ENCODE measurements at regions not wholly inside any gene's neighbourhood (a gene's known extent, or its start where the extent isn't known, plus 50 kb on each side); places are given as distances from the start of the nearest gene placed in this dataset.
"Not testable (repeated sequence)": the region's sequence is repeated elsewhere in the genome, so short reads cannot be mapped to it uniquely, and the experiment has no call there.

- DNase-seq, result no peak
These were observed 117.8 kb upstream of the GMDS start for GRCh38 chr6:2363211-2363610.

- no peak for DNase-seq
These were observed 115.8 kb upstream of the GMDS start for GRCh38 chr6:2361195-2361594.

- no peak for DNase-seq
These were observed 115.3 kb upstream of the GMDS start for GRCh38 chr6:2360716-2361115.

- no peak for DNase-seq
These were observed 114.7 kb upstream of the GMDS start for GRCh38 chr6:2360126-2360525.

- no peak for DNase-seq
These were observed 109.7 kb upstream of the GMDS start for GRCh38 chr6:2355150-2355549.

- DNase-seq, result no peak
These were observed 108.7 kb upstream of the GMDS start for GRCh38 chr6:2354138-2354491.

- peak; percentile 30 for DNase-seq
These were observed 108.2 kb upstream of the GMDS start for GRCh38 chr6:2353412-2354137.

GRCh38 chr6:2351807-2352431 is 106.5 kb upstream of the GMDS start:
- DNase-seq, result no peak

- no peak for DNase-seq
These were observed 105.7 kb upstream of the GMDS start for GRCh38 chr6:2351090-2351489.

- DNase-seq, result no peak
These were observed 100.7 kb upstream of the GMDS start for GRCh38 chr6:2346078-2346477.

- no peak for DNase-seq
These were observed 99.0 kb upstream of the GMDS start for GRCh38 chr6:2344319-2344905.

- DNase-seq, result no peak
These were observed 82.2 kb upstream of the GMDS start for GRCh38 chr6:2327591-2327990.

GRCh38 chr6:2324166-2324953 is 79.0 kb upstream of the GMDS start:
- no peak for DNase-seq

GRCh38 chr6:2317498-2317897 is 72.1 kb upstream of the GMDS start:
- DNase-seq, result not testable (repeated sequence)

GRCh38 chr6:2314641-2315040 is 69.2 kb upstream of the GMDS start:
- DNase-seq, result no peak

- DNase-seq, result no peak
These were observed 64.6 kb upstream of the GMDS start for GRCh38 chr6:2310042-2310441.

GRCh38 chr6:2309122-2309521 is 63.7 kb upstream of the GMDS start:
- no peak for DNase-seq

- no peak for DNase-seq
These were observed 62.4 kb upstream of the GMDS start for GRCh38 chr6:2307799-2308198.

GRCh38 chr6:2305951-2306350 is 60.5 kb upstream of the GMDS start:
- no peak for DNase-seq

- not testable (repeated sequence) for DNase-seq
These were observed 57.1 kb upstream of the GMDS start for GRCh38 chr6:2302482-2302881.

- DNase-seq, result no peak
These were observed 51.4 kb upstream of the GMDS start for GRCh38 chr6:2296781-2297180.
